Medulla oblongata (tissue), 1 donor: ENCODE measurements at regions not wholly inside any gene's neighbourhood (a gene's known extent, or its start where the extent isn't known, plus 50 kb on each side); places are given as distances from the start of the nearest gene placed in this dataset.

Source experiments
- DNase-seq: peaks from one replicate; pipeline ENCODE4 v3.0.0-alpha.2; 2015; ENCODE audit errors: extremely low spot score

- DNase-seq, result no peak
These were observed 54.0 kb upstream of the CWC22 start for GRCh38 chr2:180061085-180061484.

- DNase-seq, result no peak
These were observed 51.9 kb upstream of the CWC22 start for GRCh38 chr2:180058993-180059392.

- DNase-seq, result no peak
These were observed 50.8 kb upstream of the CWC22 start for GRCh38 chr2:180057706-180058412.
